WI38 (cell line): ENCODE measurements at regions not wholly inside any gene's neighbourhood (a gene's known extent, or its start where the extent isn't known, plus 50 kb on each side); places are given as distances from the start of the nearest gene placed in this dataset.

Source experiments
- H3K4me3 ChIP-seq: 2 replicates; pipeline ENCODE4 v1.5.1; 2011; ENCODE audit warnings: low read depth, mild to moderate bottlenecking, control low read depth, low read length
- TF ChIP-seq, protein P1 (sequence below): IDR thresholded peaks from 2 replicates; pipeline ENCODE4 v1.5.1; 2012; ENCODE audit warnings: low read depth, mild to moderate bottlenecking, control low read depth, low read length

- TF ChIP-seq, protein P1, sequence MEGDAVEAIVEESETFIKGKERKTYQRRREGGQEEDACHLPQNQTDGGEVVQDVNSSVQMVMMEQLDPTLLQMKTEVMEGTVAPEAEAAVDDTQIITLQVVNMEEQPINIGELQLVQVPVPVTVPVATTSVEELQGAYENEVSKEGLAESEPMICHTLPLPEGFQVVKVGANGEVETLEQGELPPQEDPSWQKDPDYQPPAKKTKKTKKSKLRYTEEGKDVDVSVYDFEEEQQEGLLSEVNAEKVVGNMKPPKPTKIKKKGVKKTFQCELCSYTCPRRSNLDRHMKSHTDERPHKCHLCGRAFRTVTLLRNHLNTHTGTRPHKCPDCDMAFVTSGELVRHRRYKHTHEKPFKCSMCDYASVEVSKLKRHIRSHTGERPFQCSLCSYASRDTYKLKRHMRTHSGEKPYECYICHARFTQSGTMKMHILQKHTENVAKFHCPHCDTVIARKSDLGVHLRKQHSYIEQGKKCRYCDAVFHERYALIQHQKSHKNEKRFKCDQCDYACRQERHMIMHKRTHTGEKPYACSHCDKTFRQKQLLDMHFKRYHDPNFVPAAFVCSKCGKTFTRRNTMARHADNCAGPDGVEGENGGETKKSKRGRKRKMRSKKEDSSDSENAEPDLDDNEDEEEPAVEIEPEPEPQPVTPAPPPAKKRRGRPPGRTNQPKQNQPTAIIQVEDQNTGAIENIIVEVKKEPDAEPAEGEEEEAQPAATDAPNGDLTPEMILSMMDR: no peak
- no peak overlapping the region for H3K4me3 ChIP-seq
These were observed 112.1 kb downstream of the GLI2 start for GRCh38 chr2:120847700-120848321.

GRCh38 chr2:120849278-120849677 is 113.6 kb downstream of the GLI2 start:
- H3K4me3 ChIP-seq: no peak overlapping the region
- TF ChIP-seq, protein P1: no peak

DNA sequence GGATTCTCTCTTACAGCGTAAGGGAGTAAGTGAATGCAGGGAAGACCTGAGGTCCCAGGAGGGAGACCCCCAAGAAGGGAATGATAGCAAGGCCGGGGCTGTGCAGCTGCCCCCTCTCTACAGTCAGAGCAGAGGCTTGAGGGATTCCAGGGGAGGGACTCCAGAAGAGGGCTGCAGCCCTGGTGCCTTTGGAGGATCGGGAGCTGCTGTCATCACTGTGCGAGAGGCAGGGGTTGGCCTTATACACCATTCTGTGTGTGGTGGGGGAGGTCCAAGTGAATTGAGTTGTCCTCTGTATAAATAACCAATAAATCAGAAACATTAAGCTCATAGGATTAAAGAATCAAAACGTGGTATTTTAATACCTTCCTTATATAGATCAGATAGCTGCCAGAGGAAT is 114.9 kb downstream of the GLI2 start:
- TF ChIP-seq, protein P1: no peak
- no peak overlapping the region for H3K4me3 ChIP-seq

DNA sequence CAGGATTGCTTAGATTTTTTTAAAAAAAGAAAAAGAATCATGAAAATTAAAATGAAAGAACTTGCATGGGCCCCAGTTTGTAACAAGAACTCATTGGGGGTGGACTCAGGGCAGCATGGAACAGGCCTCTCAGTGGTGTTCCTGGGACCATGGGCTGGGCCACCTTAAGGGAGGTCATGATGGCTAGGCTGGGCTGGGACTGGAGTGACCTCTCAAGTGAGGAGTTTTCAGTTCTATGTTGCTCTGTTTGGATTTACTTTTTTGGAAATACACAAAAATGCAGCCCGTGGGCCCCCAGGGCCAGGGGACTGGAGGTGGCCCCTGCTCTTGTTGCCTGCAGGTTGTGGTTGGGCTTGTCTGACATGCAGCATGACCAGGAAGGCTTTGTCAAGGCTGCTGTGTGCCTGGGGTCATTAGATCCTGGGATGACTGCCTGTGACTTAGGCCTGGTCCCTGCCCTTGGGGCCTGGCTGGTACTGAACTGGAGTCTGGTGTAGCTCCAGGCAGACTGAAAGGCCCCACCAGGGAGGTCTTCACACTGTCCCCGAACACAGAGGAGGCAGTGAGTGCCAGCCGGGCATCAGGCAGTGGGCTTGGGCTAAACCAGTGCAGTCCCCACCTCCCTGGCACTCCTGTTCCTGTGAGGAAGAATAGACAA is 115.6 kb downstream of the GLI2 start:
- TF ChIP-seq, protein P1: no peak
- H3K4me3 ChIP-seq: no peak overlapping the region

DNA sequence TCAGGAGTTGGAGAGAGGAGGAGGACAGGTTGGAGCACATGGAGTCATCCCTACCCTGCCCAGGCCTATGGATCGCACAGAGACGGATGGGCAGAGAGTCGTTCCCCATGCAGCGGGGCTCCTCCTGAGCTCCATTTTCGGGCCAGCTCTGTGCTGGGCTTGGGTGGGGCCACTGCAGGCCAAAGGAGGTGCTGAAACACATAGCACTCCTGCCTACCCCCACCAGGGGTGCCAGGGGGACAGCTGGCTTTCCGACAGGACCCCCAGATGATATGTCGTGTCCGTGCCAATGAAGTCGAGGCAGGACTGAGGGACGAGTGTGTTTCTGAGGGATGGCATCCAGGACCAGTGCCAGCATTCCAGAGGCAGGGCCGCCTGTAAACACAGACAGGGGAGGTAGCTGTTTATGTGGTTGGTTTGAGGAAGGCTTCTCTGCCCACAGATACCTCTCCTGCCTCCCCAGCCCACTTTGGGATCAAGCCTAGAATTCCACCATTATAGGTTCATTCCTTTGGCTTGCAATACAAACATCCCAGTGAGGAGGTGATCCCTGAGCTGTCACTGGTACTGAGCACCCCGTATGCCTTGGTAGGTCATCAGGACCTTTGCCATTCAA is 116.6 kb downstream of the GLI2 start:
- TF ChIP-seq, protein P1: no peak
- H3K4me3 ChIP-seq: no peak overlapping the region

GRCh38 chr2:120853306-120854013 is 117.8 kb downstream of the GLI2 start:
- no peak overlapping the region for H3K4me3 ChIP-seq
- TF ChIP-seq, protein P1: no peak

- H3K4me3 ChIP-seq: no peak overlapping the region
- TF ChIP-seq, protein P1: no peak
These were observed 118.4 kb downstream of the GLI2 start for GRCh38 chr2:120854014-120854620.
